Smooth muscle cell (in vitro differentiated cells): ENCODE measurements at regions not wholly inside any gene's neighbourhood (a gene's known extent, or its start where the extent isn't known, plus 50 kb on each side); places are given as distances from the start of the nearest gene placed in this dataset.

Source experiments
- DNase-seq: peaks from one replicate; lab custom pipeline; 2025; ENCODE audit not compliant: unreplicated experiment; lab: John Stamatoyannopoulos, UW
- H2AFZ ChIP-seq: fragments of 200-600 bp; sonication (generic); 2 replicates; pipeline ENCODE4 v1.6.0; 2016; ENCODE audit warnings: antibody characterized with exemption, low read depth, mild to moderate bottlenecking
- H3F3A ChIP-seq: fragments of 200-600 bp; sonication (generic); 2 replicates; pipeline ENCODE4 v1.6.0; 2017; ENCODE audit warnings: antibody characterized with exemption, low read depth
- H3K27ac ChIP-seq: fragments of 200-600 bp; sonication (generic); 2 replicates; pipeline ENCODE4 v1.5.1; 2016; ENCODE audit warnings: low read depth, mild to moderate bottlenecking
- H3K27me3 ChIP-seq: fragments of 200-600 bp; sonication (generic); 2 replicates; pipeline ENCODE4 v1.6.1; 2016; ENCODE audit warnings: low read depth, mild to moderate bottlenecking
- H3K36me3 ChIP-seq: fragments of 200-600 bp; sonication (generic); 2 replicates; pipeline ENCODE4 v1.5.1; 2016; ENCODE audit warnings: low read depth
- H3K4me1 ChIP-seq: fragments of 200-600 bp; sonication (generic); 2 replicates; pipeline ENCODE4 v1.5.1; 2016; ENCODE audit warnings: low read depth
- H3K4me2 ChIP-seq: fragments of 200-600 bp; sonication (generic); 2 replicates; pipeline ENCODE4 v1.6.0; 2016; ENCODE audit warnings: mild to moderate bottlenecking
- H3K4me3 ChIP-seq: fragments of 200-600 bp; sonication (generic); 2 replicates; pipeline ENCODE4 v1.5.1; 2016; ENCODE audit warnings: mild to moderate bottlenecking
- H3K79me2 ChIP-seq: fragments of 200-600 bp; sonication (generic); 2 replicates; pipeline ENCODE4 v1.6.0; 2016; ENCODE audit warnings: low read depth, mild to moderate bottlenecking
- H3K9ac ChIP-seq: fragments of 200-600 bp; sonication (generic); 2 replicates; pipeline ENCODE4 v1.6.0; 2016; ENCODE audit warnings: low read depth
- H3K9me3 ChIP-seq: fragments of 200-600 bp; sonication (generic); replicated peaks from 2 replicates; pipeline ENCODE4 v1.5.1; 2016; ENCODE audit warnings: low read depth
- H4K20me1 ChIP-seq: fragments of 200-600 bp; sonication (generic); 2 replicates; pipeline ENCODE4 v1.6.0; 2016; ENCODE audit warnings: low read depth
- CTCF ChIP-seq: fragments of 200-600 bp; sonication (generic); IDR thresholded peaks from 2 replicates; pipeline ENCODE4 v1.5.1; 2017; ENCODE audit warnings: borderline replicate concordance, mild to moderate bottlenecking, antibody characterized with exemption; ENCODE audit not compliant: insufficient read depth, poor library complexity, severe bottlenecking
- WGBS: methylation state at CpG from one replicate; pipeline ENCODE4 v1.1.7; 2016; ENCODE audit warnings: low lambda C conversion rate; 5-methylcytosine and 5-hydroxymethylcytosine counted together

DNA sequence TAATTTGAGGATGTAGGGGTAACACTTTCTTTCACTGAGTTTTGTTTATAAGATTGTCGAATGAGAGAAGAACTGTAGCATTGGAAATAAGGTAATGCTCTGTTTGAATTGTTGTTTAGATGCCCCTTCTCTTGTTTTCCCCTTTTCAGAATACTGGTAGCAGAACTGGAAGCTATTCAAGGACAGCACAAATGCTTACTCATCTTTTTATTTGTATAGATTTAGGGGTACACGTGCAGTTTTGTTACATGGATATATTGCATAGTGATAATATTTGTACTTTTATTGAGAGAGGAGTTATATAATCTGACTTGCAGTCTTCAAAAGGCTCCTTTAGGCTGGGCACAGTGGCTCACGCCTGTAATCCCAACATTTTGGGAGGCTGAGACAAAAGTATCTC, 145.4 kb upstream of the HAND2 start:
- no peak overlapping the region for H3K4me3 ChIP-seq
- no peaks in the 10 kb centered on the region for H3K9me3 ChIP-seq
- no peaks in the 10 kb centered on the region for H3F3A ChIP-seq
- no peak for DNase-seq
- no peaks in the 10 kb centered on the region for H4K20me1 ChIP-seq
- TF ChIP-seq CTCF = no peak
- no peak overlapping the region for H3K9ac ChIP-seq
- 86% methylated on average over 3 of the region's 3 CpGs for WGBS
- no peak overlapping the region for H3K27ac ChIP-seq
- H3K4me2 ChIP-seq = no peak overlapping the region
- no peaks in the 10 kb centered on the region for H3K27me3 ChIP-seq
- no peaks in the 10 kb centered on the region for H3K4me1 ChIP-seq
- no peaks in the 10 kb centered on the region for H3K36me3 ChIP-seq
- no peak overlapping the region for H2AFZ ChIP-seq
- H3K79me2 ChIP-seq = no peaks in the 10 kb centered on the region

- Histone ChIP-seq H3K79me2 (no peaks in the 10 kb centered on the region), H3K9ac (no peak overlapping the region), H3K27me3 (no peaks in the 10 kb centered on the region), H3K36me3 (no peaks in the 10 kb centered on the region), H2AFZ (no peak overlapping the region), H3K9me3 (no peaks in the 10 kb centered on the region), H3K4me3 (no peak overlapping the region), H3F3A (no peaks in the 10 kb centered on the region), H3K4me2 (no peak overlapping the region), H4K20me1 (no peaks in the 10 kb centered on the region), H3K27ac (no peak overlapping the region), H3K4me1 (no peaks in the 10 kb centered on the region)
- WGBS = 64% methylated on average over 4 of the region's 4 CpGs
- no peak for DNase-seq
- TF ChIP-seq CTCF = no peak
These were observed 139.6 kb upstream of the HAND2 start for GRCh38 chr4:173669460-173670179.

DNA sequence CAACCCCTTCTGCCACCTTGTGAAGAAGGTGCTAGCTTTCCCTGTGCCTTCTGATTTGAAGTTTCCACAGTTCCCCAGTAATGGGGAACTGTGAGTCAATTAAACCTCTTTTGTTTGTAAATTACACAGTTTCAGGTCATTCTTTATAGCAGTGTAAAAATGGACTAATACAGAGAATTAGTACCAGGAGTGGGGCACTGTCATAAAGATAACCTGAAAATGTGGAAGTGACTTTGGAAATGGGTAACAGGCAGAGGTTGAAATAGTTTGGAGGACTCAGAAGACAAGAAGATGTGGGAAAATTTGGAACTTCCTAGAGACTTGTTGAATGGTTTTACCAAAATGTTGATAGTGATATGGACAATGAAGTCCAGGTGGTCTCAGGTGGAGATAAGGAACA, 131.0 kb upstream of the HAND2 start:
- no peak for TF ChIP-seq CTCF
- Histone ChIP-seq H3K79me2 (no peaks in the 10 kb centered on the region), H3K4me1 (no peaks in the 10 kb centered on the region), H2AFZ (no peak overlapping the region), H4K20me1 (no peaks in the 10 kb centered on the region), H3F3A (no peaks in the 10 kb centered on the region), H3K27ac (no peak overlapping the region), H3K36me3 (no peaks in the 10 kb centered on the region), H3K4me3 (no peak overlapping the region), H3K27me3 (no peaks in the 10 kb centered on the region), H3K4me2 (no peak overlapping the region), H3K9ac (no peak overlapping the region), H3K9me3 (no peaks in the 10 kb centered on the region)
- DNase-seq = no peak

DNA sequence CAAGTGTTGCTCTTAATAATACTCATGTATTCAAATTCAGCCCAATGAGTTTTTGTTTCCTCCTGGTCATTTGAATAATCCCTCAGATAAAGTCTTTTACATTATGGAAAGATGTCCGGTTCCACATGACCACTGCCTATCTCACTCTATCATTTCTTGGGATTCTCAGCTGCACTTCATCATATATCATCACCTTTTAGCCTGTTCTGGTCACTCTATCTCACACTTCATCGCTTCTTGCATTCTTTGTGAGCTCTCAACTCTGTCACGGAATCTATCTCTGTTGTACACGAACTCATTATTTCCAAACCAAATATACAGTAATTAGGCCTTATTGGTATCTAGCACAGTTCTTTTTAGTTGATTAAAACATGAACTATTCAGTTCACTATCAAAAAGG, 126.9 kb upstream of the HAND2 start:
- Histone ChIP-seq H3K9ac (no peak overlapping the region), H3F3A (no peaks in the 10 kb centered on the region), H3K9me3 (no peaks in the 10 kb centered on the region), H3K27ac (no peak overlapping the region), H3K79me2 (no peaks in the 10 kb centered on the region), H3K4me1 (no peaks in the 10 kb centered on the region), H3K4me2 (no peak overlapping the region), H4K20me1 (no peaks in the 10 kb centered on the region), H3K27me3 (no peaks in the 10 kb centered on the region), H2AFZ (peak overlapping the region; percentile 17), H3K36me3 (no peaks in the 10 kb centered on the region), H3K4me3 (no peak overlapping the region)
- no peak for DNase-seq
- WGBS = 32% methylated on average over 4 of the region's 4 CpGs
- TF ChIP-seq CTCF = no peak
